ENCODE measurements at regions not wholly inside any gene's neighbourhood (a gene's known extent, or its start where the extent isn't known, plus 50 kb on each side); places are given as distances from the start of the nearest gene placed in this dataset.

DNA sequence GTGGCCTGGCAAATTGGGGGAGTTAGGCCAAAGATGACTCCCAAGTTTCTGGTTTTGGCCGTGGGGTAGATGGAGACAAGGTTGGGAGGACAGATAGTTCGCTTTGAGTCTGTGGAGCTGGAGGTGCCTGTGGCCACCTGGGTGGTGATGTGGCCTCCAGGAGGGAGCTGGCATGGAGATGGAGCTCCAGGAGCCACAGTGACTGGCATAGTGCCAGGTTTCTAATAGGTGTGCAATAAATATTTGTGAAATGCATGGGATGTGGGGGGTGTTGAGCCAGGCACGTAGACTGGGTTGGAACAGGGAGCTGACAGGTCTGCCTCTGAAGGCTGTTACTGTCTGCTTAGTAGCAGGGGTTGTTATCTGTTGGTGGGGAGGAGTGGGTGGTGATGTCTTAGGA, 102.7 kb downstream of the PAX1 start:
- TF ChIP-seq CTCF (IDR thresholded peaks at IDR 0.05) (no peak), POLR2A (IDR thresholded peaks at IDR 0.05) (no peak)
- no peaks in the 10 kb centered on the region for H3K4me1 ChIP-seq
- H3K4me3 ChIP-seq: no peak overlapping the region
- H3K27ac ChIP-seq: no peak overlapping the region
- ATAC-seq: no peak
- 45 to 62% methylated on average over 3 of the region's 3 CpGs for WGBS, 2 donors
- DNase-seq: no peak
- H3K27me3 ChIP-seq: no peaks in the 10 kb centered on the region
- H3K36me3 ChIP-seq (replicated peaks in 1 of 2; ENCODE audit: insufficient read depth in 1 of 2, low read depth in 2 of 2): no peaks in the 10 kb centered on the region
- no peaks in the 10 kb centered on the region for H3K9me3 ChIP-seq
- intact Hi-C loops (cut with DNase I): no loop called here

DNA sequence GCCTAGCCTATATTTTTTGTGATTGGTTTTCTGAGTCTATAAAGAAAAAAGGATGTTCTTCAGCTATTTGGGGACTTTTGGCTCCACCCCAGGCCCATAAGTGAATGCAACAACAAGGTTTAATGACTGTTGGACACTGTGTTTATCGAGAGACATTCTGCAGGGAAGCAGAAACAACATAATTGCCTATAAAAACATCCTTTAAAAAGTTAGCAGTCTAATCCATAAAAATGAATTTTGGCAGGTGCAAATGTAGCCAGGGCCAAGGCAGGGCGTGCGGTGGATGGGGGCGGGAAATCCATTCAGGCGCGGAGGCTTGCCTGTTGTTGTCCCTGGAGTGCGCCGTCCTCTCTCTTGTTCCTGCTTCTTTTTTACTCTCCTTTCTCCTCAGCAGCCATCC, 99.3 kb downstream of the PAX1 start:
- no peak for TF ChIP-seq CTCF (IDR thresholded peaks at IDR 0.05)
- no peak for TF ChIP-seq POLR2A (IDR thresholded peaks at IDR 0.05)
- intact Hi-C loops (cut with DNase I): no loop called here
- H3K4me3 ChIP-seq: no peak overlapping the region
- no peaks in the 10 kb centered on the region for H3K36me3 ChIP-seq (replicated peaks in 1 of 2; ENCODE audit: insufficient read depth in 1 of 2, low read depth in 2 of 2)
- no peaks in the 10 kb centered on the region for H3K4me1 ChIP-seq
- DNase-seq (no peak), ATAC-seq (no peak)
- no peaks in the 10 kb centered on the region for H3K27me3 ChIP-seq
- WGBS, 2 donors: 80 to 82% methylated on average over 8 of the region's 8 CpGs
- no peaks in the 10 kb centered on the region for H3K9me3 ChIP-seq
- no peak overlapping the region for H3K27ac ChIP-seq

DNA sequence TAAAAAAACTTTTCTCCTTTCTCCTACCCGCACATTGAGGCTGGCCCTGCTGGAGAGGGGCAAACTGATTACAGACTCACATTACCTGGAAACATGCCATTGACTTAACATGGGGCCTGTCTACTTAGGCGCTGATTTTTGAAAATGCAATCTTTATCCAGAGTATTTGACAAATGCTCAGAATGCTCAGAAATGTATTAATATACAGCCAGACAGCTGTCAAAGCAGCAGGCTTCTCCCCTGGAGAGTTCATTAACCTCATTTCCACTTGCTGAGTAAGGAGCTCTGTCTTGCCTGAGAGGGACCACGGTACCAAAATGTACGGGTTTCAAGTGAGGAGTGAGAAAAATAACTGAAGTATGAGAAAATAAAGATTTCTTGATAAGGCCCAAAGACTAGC, 95.7 kb downstream of the PAX1 start:
- H3K36me3 ChIP-seq (replicated peaks in 1 of 2; ENCODE audit: insufficient read depth in 1 of 2, low read depth in 2 of 2): no peaks in the 10 kb centered on the region
- no peak for TF ChIP-seq POLR2A (IDR thresholded peaks at IDR 0.05)
- no peak for TF ChIP-seq CTCF (IDR thresholded peaks at IDR 0.05)
- ATAC-seq (no peak), DNase-seq (no peak)
- 38 to 50% methylated on average over 4 of the region's 4 CpGs for WGBS, 2 donors
- intact Hi-C loops (cut with DNase I): no loop called here
- H3K4me3 ChIP-seq: no peak overlapping the region
- H3K27ac ChIP-seq: no peak overlapping the region
- no peaks in the 10 kb centered on the region for H3K9me3 ChIP-seq
- H3K27me3 ChIP-seq: no peaks in the 10 kb centered on the region
- H3K4me1 ChIP-seq: no peaks in the 10 kb centered on the region

- WGBS, 2 donors: 88 to 95% methylated on average over 5 of the region's 5 CpGs
- H3K36me3 ChIP-seq (replicated peaks in 1 of 2; ENCODE audit: insufficient read depth in 1 of 2, low read depth in 2 of 2): no peaks in the 10 kb centered on the region
- ATAC-seq: no peak
- H3K4me1 ChIP-seq: no peaks in the 10 kb centered on the region
- H3K27ac ChIP-seq: no peak overlapping the region
- TF ChIP-seq POLR2A (IDR thresholded peaks at IDR 0.05) (no peak), CTCF (IDR thresholded peaks at IDR 0.05) (no peak)
- intact Hi-C loops (cut with DNase I): no loop called here
- DNase-seq: no peak
- H3K27me3 ChIP-seq: no peaks in the 10 kb centered on the region
- no peak overlapping the region for H3K4me3 ChIP-seq
- H3K9me3 ChIP-seq: no peaks in the 10 kb centered on the region
These were observed 92.9 kb downstream of the PAX1 start for GRCh38 chr20:21798384-21798783.

GRCh38 chr20:21796059-21796458, 90.6 kb downstream of the PAX1 start:
- DNase-seq (no peak), ATAC-seq (no peak)
- no peak for TF ChIP-seq CTCF (IDR thresholded peaks at IDR 0.05)
- TF ChIP-seq POLR2A (IDR thresholded peaks at IDR 0.05): no peak
- WGBS, 2 donors: 62 to 64% methylated on average over 1 of the region's 1 CpG
- Histone ChIP-seq H3K36me3 (replicated peaks in 1 of 2; ENCODE audit: insufficient read depth in 1 of 2, low read depth in 2 of 2) (no peaks in the 10 kb centered on the region), H3K9me3 (no peaks in the 10 kb centered on the region), H3K27me3 (no peaks in the 10 kb centered on the region), H3K4me1 (no peaks in the 10 kb centered on the region), H3K4me3 (no peak overlapping the region), H3K27ac (no peak overlapping the region)
- intact Hi-C loops (cut with DNase I): no loop called here

Data from body of pancreas (tissue), 4 donors.